Caco-2 (cell line): ENCODE measurements at regions not wholly inside any gene's neighbourhood (a gene's known extent, or its start where the extent isn't known, plus 50 kb on each side); places are given as distances from the start of the nearest gene placed in this dataset.

Source experiments
- BruUV-seq: library from RNA; stranded (reverse); fragments of 400-500 nt; replicated peaks from 2 replicates; lab custom pipeline; 2021; lab: Mats Ljungman, UMichigan
- CTCF ChIA-PET: fragments of 300-600 bp; sonication (Branson Sonifier 250); formaldehyde crosslinking; loops from one replicate; lab custom pipeline; 2022; ENCODE audit warnings: antibody characterized with exemption; lab: Charles Lee
- POLR2A ChIA-PET: fragments of 300-600 bp; sonication (Branson Sonifier 250); formaldehyde crosslinking; loops from one replicate; lab custom pipeline; 2022; ENCODE audit warnings: antibody characterized with exemption; lab: Charles Lee
- DNase-seq, 2 experiments: peaks; one replicate each; pipeline versions ENCODE4 v3.0.0 to v3.0.0-alpha.2; 2020 to 2022
- H3K27me3 ChIP-seq: replicated peaks from 2 replicates; pipeline ENCODE4 v1.6.0; 2011; ENCODE audit warnings: low read length; ENCODE audit not compliant: control insufficient read depth, insufficient read depth
- H3K36me3 ChIP-seq: 2 replicates; pipeline ENCODE4 v1.5.1; 2011; ENCODE audit warnings: low read length; ENCODE audit not compliant: control insufficient read depth, insufficient read depth
- H3K4me1 ChIP-seq: fragments of 250-450 bp; sonication (Bioruptor Pico); 2 replicates; pipeline ENCODE4 v1.5.1; 2020; ENCODE audit warnings: mild to moderate bottlenecking
- H3K4me3 ChIP-seq: 2 replicates; pipeline ENCODE4 v1.5.1; 2011; ENCODE audit warnings: low read depth, mild to moderate bottlenecking, control low read depth, low read length
- H3K9me3 ChIP-seq: fragments of 250-450 bp; sonication (Bioruptor Pico); 2 replicates; pipeline ENCODE4 v1.5.1; 2020; ENCODE audit warnings: mild to moderate bottlenecking, moderate library complexity
- H3K27ac Mint-ChIP-seq: one replicate; pipeline ENCODE4 v1.8.0; 2022; ENCODE audit warnings: mixed read lengths; ENCODE audit not compliant: unreplicated experiment
- H3K27me3 Mint-ChIP-seq: one replicate; pipeline ENCODE4 v1.8.0; 2022; ENCODE audit warnings: mixed read lengths; ENCODE audit not compliant: insufficient read depth, unreplicated experiment
- H3K36me3 Mint-ChIP-seq: one replicate; pipeline ENCODE4 v1.8.0; 2022; ENCODE audit warnings: mild to moderate bottlenecking, mixed read lengths; ENCODE audit not compliant: insufficient read depth, unreplicated experiment
- H3K4me1 Mint-ChIP-seq: one replicate; pipeline ENCODE4 v1.8.0; 2022; ENCODE audit warnings: low read depth, mixed read lengths; ENCODE audit not compliant: unreplicated experiment
- H3K4me3 Mint-ChIP-seq: one replicate; pipeline ENCODE4 v1.8.0; 2022; ENCODE audit warnings: mild to moderate bottlenecking, moderate library complexity, mixed read lengths; ENCODE audit not compliant: unreplicated experiment
- H3K9me3 Mint-ChIP-seq: one replicate; pipeline ENCODE4 v1.8.0; 2022; ENCODE audit warnings: mixed read lengths; ENCODE audit not compliant: unreplicated experiment
- CTCF ChIP-seq, 2 experiments: fragments of 200-600 bp in 1 of 2; IDR thresholded peaks; 1 replicate in 1 of 2; 2 replicates in 1 of 2; pipeline versions ENCODE4 v1.5.1 to v1.8.0; 2011 to 2022; ENCODE audit warnings: antibody characterized with exemption in 1 of 2, control low read depth in 1 of 2, inconsistent platforms in 1 of 2, low read depth in 1 of 2, low read length in 1 of 2, mild to moderate bottlenecking in 1 of 2, moderate library complexity in 1 of 2; ENCODE audit not compliant: insufficient read depth in 1 of 2, severe bottlenecking in 1 of 2, unreplicated experiment in 1 of 2
- intact Hi-C: fragments of 100-400 bp; cut with micrococcal nuclease; formaldehyde crosslinking; loops from one replicate; pipeline ENCODE4 v1.10.0; 2022; ENCODE audit not compliant: unreplicated experiment

DNA sequence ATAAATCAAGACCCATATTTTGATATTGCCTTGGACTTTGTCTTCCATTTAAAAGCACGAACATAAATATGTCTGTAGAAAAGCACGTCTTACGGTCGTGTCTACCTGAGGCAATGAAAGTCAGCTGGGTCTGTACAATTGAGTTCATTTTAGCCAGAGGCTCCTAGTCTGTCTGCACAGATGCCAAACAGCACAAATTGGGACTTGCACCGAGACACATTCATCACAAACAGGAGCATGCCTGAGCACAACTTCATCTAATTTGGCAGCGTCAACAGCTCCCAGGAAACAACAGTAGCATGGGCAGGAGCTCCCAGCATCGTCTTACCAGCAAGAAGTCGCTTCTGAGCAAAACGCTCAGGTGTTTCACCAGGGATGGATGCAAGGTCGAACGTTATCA, 687.0 kb downstream of the EFNB2 start:
- no peaks in the 10 kb centered on the region for H3K27me3 ChIP-seq
- H3K4me1 ChIP-seq: no peaks in the 10 kb centered on the region
- Mint-ChIP-seq H3K27me3 (no peaks in the 10 kb centered on the region), H3K4me1 (no peaks in the 10 kb centered on the region), H3K4me3 (no peak overlapping the region), H3K9me3 (no peaks in the 10 kb centered on the region), H3K36me3 (no peaks in the 10 kb centered on the region), H3K27ac (no peak overlapping the region)
- no peak overlapping the region for H3K4me3 ChIP-seq
- CTCF ChIA-PET: interaction anchor here (0.6 kb wide), 1 partner anchor 12 kb away, joined by 6 read pairs; no protein-coding TSS in a partner anchor
- H3K9me3 ChIP-seq: no peaks in the 10 kb centered on the region
- intact Hi-C loops: no loop called here
- TF ChIP-seq CTCF (IDR thresholded peaks at IDR 0.05; ENCODE audit: insufficient read depth in 1 of 2, low read depth in 1 of 2, low read length in 1 of 2, severe bottlenecking in 1 of 2, unreplicated experiment in 1 of 2): no peak
- POLR2A ChIA-PET: no interaction called here
- BruUV-seq: no TSS peak
- no peaks in the 10 kb centered on the region for H3K36me3 ChIP-seq
- no peak for DNase-seq

DNA sequence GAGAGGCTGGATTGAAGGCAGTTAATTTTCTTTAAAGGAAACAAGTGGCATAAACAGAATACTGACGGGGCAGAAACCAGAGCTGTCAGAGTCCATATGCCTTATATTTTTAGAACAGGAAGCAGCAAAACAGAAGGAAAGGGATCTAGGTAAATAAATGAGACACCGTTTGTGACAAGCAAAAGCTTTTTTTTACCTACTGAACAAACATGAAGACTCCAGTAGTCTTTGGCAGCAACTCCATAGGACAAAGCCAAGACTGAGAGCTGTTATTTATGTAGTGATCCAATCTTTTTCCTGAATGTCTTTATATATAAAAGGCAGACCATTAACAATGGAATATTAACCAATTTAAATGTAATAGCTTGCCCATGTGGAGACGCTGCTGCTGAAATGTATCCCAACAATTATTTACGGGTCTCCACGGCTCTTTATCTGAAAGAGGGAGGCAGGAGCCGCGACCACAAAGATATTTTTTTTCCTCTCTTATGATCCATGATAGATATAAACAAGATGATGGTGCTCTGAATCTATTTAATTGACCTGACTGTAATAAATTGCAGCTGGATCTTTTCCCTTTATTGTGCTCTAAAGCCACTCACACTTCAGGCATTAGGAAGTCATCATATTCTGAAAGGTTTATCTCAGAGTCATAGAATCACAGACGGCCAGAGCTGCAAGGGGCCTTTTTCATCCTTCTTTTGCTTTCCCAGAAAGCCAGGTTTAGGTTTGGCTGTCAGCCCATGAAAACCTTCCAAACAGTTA, 687.8 kb downstream of the EFNB2 start:
- Histone ChIP-seq H3K4me1 (no peaks in the 10 kb centered on the region), H3K36me3 (no peaks in the 10 kb centered on the region), H3K4me3 (no peak overlapping the region), H3K27me3 (no peaks in the 10 kb centered on the region), H3K9me3 (no peaks in the 10 kb centered on the region)
- no peak for TF ChIP-seq CTCF (IDR thresholded peaks at IDR 0.05; ENCODE audit: insufficient read depth in 1 of 2, low read depth in 1 of 2, low read length in 1 of 2, severe bottlenecking in 1 of 2, unreplicated experiment in 1 of 2)
- no TSS peak for BruUV-seq
- Mint-ChIP-seq H3K4me3 (no peak overlapping the region), H3K36me3 (no peaks in the 10 kb centered on the region), H3K27me3 (no peaks in the 10 kb centered on the region), H3K4me1 (no peaks in the 10 kb centered on the region), H3K27ac (no peak overlapping the region), H3K9me3 (no peaks in the 10 kb centered on the region)
- DNase-seq: no peak
- intact Hi-C loops: no loop called here
- ChIA-PET POLR2A (no interaction called here), CTCF (interaction anchor here (0.6 kb wide), 1 partner anchor 11 kb away, joined by 6 read pairs; no protein-coding TSS in a partner anchor)

DNA sequence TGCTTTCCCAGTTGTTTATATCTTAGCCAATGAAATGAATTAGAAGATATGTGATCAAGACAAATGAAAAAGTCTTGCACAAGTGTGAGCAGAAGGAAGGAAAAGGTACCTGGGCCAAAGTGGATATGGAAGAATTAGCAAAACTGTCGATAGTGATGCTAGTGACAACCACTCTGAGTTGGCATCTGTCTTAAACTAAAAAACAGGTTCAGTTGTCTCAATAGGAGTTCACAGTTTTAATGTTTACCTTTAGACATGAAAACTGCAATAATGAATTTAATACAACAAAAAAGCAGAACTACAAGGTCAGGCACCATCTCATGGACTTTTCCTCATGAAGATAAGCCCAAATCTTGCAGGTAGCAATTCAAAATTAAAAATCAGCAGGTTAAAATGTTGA, 688.5 kb downstream of the EFNB2 start:
- Mint-ChIP-seq H3K4me3 (no peak overlapping the region), H3K9me3 (no peaks in the 10 kb centered on the region), H3K27ac (no peak overlapping the region), H3K36me3 (no peaks in the 10 kb centered on the region), H3K27me3 (no peaks in the 10 kb centered on the region), H3K4me1 (no peaks in the 10 kb centered on the region)
- Histone ChIP-seq H3K9me3 (no peaks in the 10 kb centered on the region), H3K4me1 (no peaks in the 10 kb centered on the region), H3K4me3 (no peak overlapping the region), H3K27me3 (no peaks in the 10 kb centered on the region), H3K36me3 (no peaks in the 10 kb centered on the region)
- intact Hi-C loops: no loop called here
- TF ChIP-seq CTCF (IDR thresholded peaks at IDR 0.05; ENCODE audit: insufficient read depth in 1 of 2, low read depth in 1 of 2, low read length in 1 of 2, severe bottlenecking in 1 of 2, unreplicated experiment in 1 of 2): no peak
- ChIA-PET POLR2A (no interaction called here), CTCF (no interaction called here)
- BruUV-seq: no TSS peak
- DNase-seq: no peak
